GOT3 (cell line): ENCODE measurements at regions not wholly inside any gene's neighbourhood (a gene's known extent, or its start where the extent isn't known, plus 50 kb on each side); places are given as distances from the start of the nearest gene placed in this dataset.
A peak's percentile ranks its signal among the peaks of the same experiment; 100 is the strongest.
"Not testable (repeated sequence)": the region's sequence is repeated elsewhere in the genome, so short reads cannot be mapped to it uniquely, and the experiment has no call there.

Source experiments
- DNase-seq: peaks from one replicate; lab custom pipeline; 2025; ENCODE audit warnings: mixed read lengths; lab: John Stamatoyannopoulos, UW

DNA sequence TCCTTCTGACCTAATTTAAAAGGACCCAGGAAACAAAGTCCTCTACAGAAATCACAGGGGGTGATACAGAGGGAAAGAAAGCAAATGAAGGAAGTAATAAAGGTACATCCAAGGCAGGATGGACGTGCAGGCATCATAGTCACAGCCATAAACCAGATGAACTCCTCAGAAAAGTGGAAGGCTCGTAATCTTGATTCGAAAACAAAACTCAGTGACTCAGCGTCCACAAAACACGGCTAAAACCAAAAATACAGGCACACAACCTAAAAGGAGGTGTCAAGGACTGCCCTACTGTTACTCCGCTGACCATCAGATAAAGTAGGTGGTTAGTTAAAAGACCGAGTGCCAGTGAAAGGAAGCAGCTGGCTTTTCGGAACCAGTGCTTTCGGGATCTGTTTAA lies 81.5 kb downstream of the TRIM69 start:
- DNase-seq, result not testable (repeated sequence)

DNA sequence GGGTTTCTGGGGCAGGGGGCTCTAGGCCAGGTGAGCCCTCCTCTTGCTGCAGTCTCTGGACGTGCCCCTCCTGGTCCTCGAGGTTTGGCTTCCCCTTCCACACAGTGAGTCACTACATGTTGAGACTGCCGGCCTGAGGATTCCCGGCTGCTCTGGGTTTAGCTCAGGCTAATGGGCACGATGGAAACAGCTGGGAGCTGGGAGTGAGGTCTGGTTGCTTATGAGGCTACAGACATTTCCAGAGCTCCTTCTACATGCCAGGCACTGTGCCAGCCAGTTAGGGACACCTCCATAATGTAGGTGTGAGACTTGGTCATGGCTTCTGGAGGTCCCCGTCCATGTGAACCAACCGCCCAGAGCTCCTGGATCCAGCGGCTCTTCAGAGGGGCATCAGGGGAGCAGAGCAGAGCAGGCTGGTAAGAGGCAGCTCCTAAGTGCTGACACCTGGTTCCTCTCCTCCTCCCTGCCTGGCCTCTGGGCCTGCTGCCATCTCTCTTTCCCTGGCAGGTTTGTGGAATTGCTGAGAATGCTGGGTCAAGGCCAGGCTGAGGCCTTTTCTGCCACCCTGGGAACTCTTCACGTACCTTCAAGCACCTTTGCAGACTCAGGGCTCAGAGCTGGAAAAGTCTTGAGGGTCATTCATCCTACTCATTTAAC lies 83.1 kb downstream of the TRIM69 start:
- not testable (repeated sequence) for DNase-seq

DNA sequence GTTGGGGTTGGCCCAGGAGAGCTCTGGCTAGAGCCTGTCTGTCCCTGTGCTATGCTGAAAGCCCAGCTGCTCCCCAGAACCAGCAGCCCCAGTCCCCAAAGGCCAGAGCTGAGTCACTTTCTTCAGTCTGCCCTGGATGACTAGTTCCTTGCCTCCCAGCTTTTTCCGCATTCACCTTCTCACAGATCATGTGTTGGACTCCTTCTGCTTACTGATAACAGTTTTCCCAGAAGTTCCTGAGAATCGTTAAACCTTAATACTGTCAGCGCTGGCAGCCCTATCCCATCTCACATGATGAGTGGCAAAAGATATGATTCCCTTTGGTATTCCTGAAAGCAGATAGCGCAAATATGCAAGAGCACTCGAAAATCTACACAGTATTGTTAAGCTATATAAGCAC lies 84.2 kb downstream of the TRIM69 start:
- DNase-seq, result not testable (repeated sequence)

DNA sequence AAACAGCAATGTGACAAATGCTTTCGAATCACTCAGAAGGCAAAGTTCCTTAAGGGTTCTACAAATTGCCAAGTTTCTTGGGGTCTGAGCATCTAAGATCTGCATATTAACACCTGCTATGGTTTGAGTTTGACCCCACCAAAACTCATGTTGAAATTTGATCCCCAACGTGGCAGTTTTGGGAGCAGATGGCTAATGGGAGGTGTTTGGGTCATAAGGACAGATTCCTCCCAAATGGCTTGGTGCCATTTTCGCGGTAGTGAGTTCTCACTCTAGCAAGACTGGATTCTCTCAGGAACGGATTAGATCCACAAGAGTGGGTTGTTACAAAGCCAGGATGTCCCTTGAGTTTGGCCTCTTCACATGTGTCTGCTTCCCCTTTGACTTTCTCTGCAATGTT lies 84.6 kb downstream of the TRIM69 start:
- DNase-seq, result not testable (repeated sequence)

DNA sequence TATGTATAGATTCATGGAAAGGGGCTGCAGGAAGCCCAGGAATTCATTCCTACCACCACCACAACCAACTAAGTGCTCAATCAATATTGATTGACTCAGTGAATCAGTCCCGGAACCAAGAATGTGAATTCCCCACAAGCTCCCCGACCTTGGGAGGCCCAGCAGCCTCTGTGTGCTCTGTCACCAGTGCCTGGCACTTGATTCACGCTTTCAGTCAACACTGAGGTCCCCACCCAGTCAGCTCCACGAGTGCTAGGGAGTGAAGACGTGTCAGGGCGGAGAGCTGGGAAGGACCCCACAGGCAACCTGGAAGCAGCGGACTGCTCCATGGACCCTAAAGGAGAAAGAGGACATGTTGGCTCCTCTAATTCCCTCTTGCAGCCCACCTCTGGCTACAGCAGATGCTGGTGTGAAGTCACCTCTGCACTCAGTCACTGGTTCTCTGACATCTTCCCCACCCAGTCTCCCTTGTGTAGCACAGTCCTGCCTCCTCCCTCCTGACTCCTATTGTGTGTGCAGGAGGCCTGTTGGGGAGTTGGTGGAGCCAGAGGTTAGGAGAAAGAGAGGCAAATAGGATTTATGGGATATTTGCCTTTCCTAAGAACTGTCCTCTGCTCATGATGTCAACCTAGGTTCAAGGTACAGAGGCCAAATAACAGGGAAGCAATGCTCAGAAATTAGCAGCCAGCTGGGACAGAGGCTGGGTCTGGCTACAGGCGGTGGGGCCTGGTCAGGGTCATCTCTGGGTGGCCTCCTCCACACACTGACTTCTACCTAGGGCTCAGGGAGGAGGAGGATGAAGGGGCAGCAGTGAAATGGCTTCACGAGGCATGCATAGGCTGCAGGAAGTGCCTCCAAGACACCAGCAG lies 88.2 kb downstream of the TRIM69 start:
- not testable (repeated sequence) for DNase-seq

DNA sequence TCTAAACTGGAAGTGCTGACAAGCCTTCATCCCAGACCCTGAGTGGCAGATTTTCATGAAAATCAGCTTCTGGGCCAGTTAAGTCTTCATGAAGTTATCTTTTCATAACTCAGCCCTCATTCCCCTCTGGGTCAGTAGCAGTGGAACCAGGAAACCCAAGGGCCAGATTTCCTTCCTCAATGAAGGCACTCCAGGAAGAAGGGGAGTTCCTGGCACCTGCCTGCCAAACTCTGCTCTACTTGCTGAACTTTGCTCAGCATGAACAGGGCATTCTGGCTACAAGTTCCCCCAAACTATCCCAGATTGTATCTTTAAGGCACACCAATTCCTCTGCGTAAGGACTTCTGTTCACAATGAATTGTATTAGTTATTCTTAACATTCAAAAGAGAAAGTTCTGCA lies 90.3 kb downstream of the TRIM69 start:
- not testable (repeated sequence) for DNase-seq

DNA sequence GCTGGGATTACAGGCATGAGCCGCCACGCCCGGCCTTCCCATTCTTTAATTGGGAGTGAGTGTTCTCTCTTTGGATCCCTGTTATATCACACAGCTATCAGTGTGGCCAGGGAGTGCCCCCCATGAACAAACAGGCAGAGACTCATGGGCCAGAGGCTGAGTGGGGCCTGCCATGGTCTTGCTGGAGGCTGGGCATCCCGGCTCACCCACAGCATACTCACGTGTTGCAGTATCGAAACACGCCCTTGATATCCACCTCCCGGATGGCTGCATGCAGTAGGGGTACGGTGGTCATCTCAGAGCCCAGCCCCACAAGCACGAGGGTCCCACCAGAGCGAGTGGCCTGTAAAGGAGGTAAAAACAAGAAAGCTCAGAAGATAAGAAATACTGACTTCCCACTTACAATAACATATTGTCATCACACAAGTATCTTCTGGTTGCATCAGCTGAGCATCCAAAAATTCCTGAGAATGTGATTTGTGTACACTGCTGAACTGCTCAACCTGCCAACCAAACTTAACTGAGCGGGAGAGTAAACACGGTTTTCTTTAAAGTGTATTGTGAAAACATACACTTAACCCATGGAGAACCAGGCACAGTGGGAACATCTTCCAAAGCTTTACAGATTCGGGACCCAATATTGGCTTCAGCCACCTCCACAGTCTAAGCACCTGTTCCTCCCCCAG lies 92.0 kb downstream of the TRIM69 start:
- not testable (repeated sequence) for DNase-seq

DNA sequence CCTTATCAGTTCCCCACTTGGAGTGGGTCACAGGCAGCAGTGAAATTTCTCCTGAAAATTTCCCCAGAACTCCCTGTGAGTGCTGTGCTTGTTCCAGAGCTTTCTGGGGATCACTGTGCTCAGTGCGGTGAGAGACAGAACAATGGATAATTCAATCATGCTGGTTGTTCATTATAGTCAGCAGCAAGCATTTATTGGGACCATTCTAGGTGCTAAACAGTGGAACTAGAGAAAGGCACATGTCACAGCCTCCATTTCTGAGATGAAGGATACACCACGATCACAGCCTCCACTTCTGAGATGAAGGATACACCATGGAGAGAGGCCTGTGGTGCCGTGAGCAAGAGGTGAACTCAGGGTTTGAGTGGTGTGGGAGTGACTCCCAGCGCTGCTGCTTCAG lies 92.8 kb downstream of the TRIM69 start:
- not testable (repeated sequence) for DNase-seq

DNA sequence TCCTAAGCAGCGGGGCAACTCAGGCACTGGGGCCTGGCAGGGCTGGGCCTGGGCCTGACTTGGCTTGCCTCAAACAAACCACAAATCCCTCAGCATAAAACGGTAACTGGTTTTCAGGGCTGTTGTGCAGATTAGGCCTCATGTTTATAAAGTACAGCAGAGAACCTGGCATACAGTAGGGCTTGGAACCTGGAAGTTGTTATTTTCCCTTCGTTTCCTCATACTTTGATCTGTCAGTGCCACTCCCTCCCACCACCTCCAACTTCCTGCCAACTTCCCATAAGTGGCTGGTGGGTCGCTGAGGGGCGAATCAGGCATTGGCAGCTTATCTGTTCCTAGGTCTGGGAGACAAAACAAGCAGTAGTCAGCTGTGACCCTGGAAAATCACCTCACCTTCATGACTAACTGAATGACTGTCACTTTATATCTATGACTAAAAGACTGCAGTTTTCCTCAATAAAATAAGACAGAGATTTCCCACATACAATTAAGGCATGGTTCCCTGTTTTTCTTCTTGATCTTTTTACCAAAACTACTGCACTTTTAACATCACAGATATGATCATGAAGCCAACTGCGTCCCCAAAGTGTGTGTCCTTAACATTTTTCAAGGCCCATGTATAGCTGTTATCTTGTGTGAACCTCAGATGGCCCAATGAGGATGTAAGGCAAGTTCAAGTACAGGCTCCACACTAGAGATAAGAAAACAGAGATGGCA lies 94.5 kb downstream of the TRIM69 start:
- not testable (repeated sequence) for DNase-seq

DNA sequence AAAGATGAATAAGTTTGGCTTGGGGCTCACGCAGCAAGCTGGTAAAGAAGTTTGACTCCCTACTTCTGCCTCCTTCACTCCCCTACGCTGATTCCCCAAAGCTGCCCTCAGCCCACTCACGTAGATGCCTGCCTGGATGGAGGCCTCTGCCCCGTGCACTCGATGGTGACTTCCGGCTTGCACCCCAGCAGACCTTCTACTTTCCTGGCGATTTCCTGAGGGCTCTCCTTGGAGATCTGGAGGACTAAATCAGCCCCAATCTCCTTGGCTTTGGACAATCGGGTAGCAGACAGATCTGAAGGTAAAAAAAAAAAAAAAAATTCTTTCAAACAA lies 95.0 kb downstream of the TRIM69 start:
- not testable (repeated sequence) for DNase-seq

DNA sequence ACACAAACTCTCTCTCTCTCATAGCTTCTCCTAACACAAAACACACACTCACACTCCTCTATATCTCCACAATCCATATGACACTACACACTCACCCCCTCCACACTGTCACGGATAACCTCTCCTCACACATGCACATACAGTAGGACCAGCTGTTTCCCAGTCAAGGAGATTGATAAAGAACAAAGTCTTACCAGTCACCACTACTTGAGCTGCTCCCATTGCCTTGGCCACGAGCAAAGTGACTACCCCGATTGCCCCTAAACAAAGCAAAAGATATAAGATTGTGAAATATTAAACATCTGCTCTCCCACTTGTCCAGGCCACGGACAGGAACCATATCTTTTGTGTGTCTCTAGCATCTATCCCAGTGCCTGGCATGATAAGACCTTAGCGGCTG lies 95.8 kb downstream of the TRIM69 start:
- DNase-seq, result not testable (repeated sequence)

DNA sequence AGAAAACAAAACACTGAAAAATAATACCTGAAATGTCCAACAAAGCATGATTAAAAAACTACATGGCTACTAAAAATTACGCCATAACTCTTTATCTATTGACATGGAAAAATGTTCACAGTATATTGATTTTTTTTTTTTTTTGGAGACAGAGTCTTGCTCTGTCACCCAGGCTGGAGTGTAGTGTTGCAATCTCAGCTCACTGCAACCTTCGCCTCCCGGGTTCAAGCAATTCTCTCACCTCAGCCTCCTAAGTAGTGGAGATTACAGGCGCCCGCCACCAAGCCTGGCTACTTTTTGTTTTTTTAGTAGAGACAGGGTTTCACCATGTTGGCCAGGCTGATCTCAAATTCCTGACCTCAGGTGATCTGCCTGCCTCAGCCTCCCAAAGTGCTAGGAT lies 96.8 kb downstream of the TRIM69 start:
- DNase-seq, result not testable (repeated sequence)

DNA sequence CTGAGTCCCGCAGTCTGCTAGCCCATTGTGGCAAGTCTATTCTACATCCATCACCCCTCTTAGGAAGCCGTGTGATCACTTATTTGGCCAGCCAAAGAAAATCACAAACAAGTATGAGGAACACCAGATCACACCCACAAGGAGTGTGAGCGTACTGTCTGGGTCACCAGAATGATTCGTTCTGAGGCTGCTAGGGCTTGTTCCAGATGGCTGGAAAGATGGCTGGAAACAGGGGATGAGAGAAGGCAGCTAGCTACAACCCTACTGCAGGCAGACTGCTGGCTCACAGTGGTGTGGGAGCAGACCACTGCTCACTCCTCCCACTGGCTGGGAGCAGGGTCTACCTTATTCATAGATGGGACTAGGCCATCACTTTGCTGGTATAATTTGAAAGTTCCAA lies 97.4 kb downstream of the TRIM69 start:
- not testable (repeated sequence) for DNase-seq

DNA sequence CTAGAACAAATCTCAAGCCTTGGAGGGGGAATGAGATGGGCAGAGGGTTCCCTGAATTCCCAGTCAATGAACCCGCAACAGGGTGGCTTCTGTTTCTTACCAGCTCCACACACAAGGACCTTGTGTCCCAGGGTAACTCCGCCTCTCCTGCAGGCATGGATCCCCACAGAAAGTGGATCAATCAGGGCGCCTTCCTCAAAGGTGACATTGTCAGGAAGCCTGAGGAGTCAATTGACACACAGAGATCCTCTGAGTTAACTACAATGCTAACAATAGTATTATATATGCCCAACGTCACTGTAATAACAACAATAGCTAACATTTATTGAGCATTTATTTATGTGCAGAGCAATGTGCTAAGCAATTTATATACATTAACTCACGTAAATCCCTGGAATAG lies 98.8 kb downstream of the TRIM69 start:
- not testable (repeated sequence) for DNase-seq

DNA sequence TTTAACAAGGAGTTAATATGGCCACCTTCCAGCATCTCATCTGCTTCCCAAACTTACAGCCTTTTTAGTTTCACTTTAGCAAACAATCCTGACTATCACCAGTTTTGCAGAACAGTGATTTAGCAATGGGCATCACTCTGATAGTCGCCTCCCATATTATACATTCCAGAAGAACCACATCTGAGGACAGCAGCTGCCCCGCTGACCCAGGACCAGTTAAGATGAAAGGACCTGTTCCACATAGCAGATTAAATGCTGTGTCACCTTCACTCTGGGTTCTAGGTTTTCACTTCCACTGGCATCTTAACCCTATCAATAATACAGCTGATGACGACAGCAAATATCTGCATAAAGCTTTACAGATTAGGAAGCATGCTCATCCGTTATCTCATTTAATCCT lies 99.8 kb downstream of the TRIM69 start:
- DNase-seq, result no peak

DNA sequence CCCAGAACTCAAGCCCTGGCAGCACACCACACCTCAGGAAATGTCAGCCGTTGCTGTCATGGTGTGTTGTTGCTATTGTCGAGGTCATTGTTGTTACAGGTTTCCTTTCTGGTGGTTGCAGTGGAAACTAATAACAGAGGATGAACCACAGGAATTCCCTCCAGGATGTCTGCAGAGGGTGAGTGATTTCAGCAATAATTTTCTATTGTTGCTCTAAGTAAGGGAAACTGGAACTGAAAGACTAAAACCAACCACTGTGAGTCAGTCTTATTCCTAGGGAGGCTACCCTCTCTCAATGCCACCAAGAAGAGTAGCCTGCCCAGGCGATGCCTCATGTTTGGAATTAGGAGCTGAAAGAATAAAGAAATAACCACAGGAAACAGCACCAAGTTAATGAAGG lies 102.6 kb downstream of the TRIM69 start:
- DNase-seq, result peak; percentile 26

DNA sequence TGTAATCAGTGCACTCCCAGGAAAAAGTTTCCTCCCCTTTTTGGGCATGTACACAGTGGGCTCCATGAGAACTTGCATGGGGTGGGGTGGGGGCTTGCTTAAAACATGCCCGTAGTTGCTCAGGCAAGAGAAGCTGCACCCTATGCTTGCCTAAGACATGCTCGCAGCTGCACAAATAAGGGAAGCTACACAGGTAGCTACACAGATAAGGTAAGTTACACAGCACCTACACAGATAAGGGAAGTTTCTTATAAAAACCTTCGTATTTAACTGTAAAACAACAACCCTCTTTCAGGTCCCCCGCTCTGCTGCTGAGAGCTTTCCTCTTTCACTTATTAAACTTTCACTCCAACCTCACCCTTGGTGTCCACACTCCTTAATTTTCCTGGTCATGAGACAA lies 105.4 kb downstream of the TRIM69 start:
- not testable (repeated sequence) for DNase-seq

DNA sequence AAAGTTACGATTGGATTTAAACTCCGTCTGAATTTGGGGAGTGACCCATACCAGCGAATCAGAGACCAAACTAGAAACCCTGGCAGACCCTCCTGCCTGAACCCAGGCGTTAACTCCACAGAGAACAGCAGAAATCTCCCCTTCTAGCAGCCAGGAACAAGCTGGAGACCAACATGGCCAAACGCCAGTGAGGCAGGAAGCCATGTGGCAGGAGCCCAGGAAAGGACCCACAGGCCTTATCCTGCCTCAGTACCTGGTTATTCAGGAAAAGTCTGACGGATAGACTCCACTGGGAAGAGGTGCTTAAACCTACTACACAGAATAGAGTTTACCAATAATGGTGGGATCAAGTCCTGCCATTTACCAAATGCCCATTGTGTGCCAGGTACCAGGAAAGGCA lies 106.6 kb downstream of the TRIM69 start:
- not testable (repeated sequence) for DNase-seq

DNA sequence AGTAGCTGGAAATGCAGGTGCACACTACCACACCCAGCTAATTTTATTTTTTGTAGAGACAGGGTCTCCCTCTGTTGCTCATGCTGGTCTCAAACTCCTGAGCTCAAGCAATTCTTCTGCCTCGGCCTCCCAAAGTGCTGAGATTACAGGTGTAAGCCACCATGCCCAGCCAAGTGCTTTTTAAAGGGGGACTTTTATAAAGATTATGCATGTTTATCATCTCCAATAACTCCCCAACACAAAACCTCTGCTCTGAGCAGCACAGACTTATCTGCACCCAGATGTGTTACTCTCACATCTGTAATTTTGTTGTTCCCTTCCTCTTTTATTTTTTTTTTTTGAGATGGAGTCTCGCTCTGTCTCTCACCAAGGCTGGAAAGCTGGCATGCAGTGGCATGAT lies 108.6 kb downstream of the TRIM69 start:
- not testable (repeated sequence) for DNase-seq

DNA sequence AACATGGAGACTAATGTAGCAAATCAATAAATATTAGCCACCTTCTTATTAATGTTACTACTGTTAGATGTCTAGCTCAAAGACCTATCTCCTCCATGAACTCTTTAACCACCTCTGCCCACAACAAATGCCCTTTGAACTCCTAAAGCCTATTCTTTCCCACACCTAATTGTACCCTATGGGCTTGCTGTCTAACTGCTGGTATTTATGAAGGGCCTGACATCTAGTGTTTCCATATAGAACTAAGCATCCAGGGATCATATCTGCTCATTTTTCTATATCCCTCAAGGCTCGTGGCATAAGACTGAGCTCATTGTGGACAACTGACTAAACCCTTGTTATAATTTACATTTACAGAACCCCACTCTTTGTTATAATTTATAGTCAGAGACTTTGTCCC lies 109.8 kb downstream of the TRIM69 start:
- not testable (repeated sequence) for DNase-seq

DNA sequence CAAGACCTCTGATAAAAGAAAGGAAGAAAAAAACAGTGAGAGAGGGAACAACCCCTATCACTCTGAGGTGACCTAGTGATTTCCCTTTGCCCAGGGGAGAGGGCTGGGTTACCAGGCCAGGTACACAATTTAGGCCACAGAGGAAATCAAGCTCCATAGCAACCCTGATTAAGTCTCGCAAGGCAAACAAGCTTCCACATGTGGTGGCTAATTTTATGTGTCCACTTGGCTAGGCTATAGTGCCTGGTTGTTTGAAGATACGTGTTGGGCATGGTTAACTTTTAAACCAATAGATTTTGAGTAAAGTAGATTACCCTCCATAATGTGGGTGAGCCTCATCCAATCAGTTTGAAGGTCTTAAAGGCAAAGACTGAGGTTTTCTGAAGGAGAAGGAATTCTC lies 108.9 kb upstream of the TERB2 start:
- DNase-seq, result not testable (repeated sequence)

DNA sequence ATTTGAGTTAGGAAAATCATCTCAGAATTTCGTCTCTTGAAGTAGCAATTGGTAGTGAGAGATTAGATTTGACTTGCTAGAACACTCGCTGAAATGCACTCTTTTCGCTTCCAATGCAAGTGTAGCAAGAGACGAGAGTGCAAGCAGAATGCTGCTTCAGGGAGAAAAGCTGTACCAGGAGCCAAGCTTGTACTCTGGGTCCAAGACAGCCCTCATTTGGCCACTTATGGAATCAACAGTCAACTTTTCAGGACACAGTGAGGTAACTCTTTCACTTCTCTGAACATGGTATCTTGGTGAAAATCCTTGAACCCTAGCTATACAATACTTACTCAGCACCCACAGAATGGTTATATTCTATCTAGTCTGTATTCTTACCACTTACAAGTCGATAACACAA lies 107.6 kb upstream of the TERB2 start:
- DNase-seq, result not testable (repeated sequence)
